ENCODE measurements at regions not wholly inside any gene's neighbourhood (a gene's known extent, or its start where the extent isn't known, plus 50 kb on each side); places are given as distances from the start of the nearest gene placed in this dataset.
"Not testable (repeated sequence)": the region's sequence is repeated elsewhere in the genome, so short reads cannot be mapped to it uniquely, and the experiment has no call there.

GRCh38 chr10:3971713-3972112, 186.7 kb upstream of the KLF6 start:
- no peak for DNase-seq

- no peak for DNase-seq
Observed at GRCh38 chr10:3969876-3970666, 185.1 kb upstream of the KLF6 start.

DNA sequence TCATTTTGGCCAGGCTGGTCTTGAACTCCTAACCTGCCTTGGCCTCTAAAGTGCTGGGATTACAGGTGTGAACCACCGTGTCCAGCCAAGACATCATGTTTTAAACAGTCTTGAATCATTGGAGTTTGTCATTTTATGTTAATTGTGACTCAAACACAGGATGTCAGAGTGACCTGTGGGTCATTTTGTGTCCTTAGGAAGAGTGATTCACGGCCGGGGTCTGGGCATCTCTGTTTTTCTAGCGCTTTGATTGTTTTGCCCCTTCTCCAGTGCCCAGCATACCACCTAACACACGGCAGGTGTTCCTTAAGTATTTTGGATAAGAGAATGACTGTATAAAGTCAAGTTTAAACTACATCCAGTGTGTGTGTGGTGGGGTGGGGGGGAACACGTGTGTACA, 183.7 kb upstream of the KLF6 start:
- no peak for DNase-seq

DNA sequence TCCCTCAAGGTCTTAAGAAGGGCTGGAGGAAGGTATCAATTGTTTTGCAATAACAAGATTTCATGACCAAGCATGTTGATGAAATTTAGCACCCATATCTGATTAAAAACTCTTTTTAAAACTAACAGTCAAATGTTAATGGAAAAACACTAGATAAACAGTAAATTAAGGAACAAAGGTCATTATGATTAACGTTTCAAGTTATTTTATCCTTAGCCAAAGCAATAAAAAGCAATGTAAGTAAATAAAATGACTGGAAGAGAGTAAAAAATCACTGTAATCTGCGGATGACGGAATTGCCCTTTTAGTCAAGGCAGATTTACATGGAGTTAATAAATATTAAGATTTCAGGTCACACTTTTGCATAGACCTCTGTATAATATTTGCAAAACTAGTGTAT, 179.5 kb upstream of the KLF6 start:
- no peak for DNase-seq

DNA sequence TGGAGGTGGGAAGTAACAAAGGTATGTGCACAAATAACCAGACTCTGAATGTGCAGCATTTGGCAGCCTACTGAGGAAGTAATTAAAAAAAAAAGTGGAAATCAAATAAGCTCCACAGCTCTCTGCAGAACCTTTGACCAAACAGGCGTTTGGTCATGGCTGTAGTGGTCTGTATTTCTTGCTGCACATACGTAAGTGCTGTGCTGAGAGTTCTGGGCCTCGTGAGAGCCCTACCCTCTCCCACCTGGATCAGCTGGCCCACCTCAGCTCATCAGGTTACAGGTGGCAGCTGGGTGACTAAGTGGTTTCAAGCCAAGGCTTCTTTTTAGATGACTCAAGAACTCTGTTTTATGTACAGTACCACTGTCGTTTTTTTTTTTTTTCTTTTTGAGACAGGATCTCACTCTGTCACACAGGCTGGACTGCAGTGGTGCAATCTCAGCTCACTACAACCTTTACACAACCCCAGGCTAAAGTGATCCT, 178.2 kb upstream of the KLF6 start:
- DNase-seq = no peak

- peak in 1 of 2 experiments; percentile 40 for DNase-seq
Observed at GRCh38 chr10:3961082-3961481, 176.1 kb upstream of the KLF6 start.

DNA sequence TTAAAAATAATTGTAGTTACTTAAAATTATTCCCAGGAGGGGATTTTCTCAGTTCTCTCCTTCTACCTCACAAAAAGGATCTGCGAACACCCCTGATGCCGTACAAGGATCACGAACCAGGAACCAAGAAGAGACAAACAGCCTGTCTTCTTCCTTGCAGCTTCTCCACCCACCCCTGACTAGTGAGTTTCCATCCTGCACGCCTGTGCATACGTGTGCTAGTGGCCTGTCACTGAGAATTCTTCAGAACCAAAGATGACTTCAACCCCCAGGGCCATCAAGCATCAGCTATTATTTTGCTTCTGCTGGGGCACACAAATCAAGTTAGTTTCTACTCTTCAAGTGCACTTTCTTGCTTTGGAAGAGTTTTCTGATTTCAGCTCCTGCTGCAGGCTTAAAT, 175.5 kb upstream of the KLF6 start:
- DNase-seq = no peak

DNA sequence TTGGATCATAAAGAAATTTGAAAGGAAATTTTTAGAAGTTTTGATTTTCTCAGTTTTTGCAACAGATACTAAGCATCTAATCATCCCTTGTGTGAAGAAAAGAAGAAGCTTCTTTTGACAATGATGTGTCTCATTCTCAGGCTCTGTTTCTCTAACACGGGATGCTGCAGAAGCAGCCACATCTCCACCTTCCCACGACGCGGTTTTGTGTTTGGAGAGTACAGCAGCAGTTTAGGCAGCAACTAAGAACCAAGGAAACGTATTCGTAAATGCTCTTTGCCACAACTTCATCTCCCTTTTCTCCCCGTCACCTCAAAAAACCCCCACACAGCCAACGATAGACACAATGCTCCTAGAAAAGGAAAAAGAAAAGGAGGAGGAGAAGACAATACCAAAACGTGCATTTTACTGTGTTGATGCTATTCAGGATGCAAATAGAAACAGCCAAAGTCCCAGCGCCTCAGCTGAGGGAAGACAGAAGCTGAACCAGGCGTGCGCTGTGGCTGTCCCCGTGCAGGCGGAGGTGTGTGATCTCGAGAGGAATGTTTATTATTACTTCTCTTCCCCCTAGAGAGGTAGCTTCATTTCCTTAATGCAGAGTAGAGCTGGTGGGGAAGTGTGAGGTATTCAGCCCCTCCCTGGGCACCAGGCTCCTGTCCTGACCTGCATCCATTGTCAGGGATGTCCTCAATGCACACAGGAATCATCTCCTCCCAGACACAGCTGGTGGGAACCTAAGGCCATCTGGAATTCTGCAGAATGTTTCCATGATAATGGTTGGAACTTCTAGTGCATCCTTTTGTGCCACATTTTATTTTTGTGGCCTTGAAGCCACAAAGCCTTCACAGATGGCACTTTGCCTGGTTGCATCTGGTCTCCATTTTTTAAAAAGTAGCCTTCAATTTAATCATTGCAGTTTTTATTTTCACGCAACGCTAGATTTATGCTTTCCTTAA, 174.6 kb upstream of the KLF6 start:
- DNase-seq = no peak

- no peak for DNase-seq
Observed at GRCh38 chr10:3958472-3958996, 173.5 kb upstream of the KLF6 start.

DNA sequence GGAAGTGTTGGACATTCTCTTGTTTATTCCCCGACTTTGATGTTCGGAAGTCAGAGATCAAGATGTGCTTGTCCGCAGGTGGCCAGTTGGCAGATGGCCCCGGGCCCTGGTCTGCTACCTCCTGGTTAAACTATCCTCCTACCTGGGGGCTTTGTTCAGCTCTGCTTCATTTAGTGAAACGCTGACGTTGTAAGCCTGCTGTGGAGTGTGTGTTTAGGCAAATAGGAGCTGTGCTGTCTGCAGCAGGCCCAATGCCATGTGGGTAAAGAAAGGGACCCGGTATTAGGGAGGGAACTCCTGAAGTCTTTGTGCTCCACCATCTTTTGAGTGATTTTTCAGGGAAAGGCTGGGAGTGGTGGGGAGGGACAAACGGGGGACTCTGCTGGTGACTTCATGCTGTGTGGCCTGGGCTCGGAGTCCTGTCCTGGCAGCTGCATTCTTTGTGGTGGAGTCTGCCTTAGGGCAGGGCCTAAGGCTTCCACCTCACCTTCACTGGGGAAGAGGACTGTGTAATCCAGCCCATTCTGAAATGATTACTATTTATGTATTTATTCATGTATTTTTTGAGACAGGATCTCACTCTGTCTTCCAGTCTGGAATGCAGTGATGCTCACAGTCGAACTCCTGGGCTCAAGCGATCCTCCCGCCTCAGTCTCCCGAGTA, 171.1 kb upstream of the KLF6 start:
- DNase-seq = no peak

DNA sequence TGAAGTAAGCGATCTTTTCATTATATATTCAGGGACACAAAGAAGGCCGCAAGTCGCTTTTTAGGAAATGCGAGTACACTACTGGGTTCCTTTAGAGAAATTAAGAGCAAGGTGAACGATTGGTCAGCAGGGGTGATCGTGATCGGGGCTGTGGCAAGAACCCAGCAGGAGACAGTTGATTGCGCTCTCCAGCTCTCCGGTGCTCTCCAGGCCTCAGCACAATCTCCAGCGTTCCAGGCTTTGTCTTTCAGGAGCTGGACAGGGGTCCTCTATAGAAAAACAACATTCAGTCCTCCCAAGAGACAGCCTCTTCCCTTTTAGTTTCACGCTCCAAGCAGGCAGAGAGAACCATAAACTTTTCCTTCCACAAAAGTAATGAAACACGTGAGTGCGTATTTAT, 170.5 kb upstream of the KLF6 start:
- DNase-seq = no peak

- DNase-seq = no peak
Observed at GRCh38 chr10:3954615-3955014, 169.6 kb upstream of the KLF6 start.

GRCh38 chr10:3954007-3954406, 169.0 kb upstream of the KLF6 start:
- DNase-seq = not testable (repeated sequence)

DNA sequence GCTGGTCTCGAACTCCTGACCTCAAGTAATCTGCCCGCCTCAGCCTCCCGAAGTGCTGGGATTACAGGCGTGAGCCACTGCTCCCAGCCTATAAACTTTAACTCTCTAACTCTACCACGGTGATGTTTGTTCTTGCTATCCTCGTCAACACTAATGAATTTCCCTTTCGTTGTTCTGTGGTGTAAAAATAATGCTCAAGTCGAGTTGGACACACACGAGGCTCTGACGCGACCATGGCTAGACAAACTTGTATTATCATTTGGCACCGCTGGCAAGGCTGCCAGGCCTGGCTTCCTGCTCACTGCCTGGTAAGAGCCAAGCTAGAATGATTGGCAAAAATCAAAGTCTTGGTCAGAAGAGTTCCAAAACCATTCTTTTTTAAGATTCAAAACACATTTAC, 167.0 kb upstream of the KLF6 start:
- no peak for DNase-seq

- DNase-seq = no peak
Observed at GRCh38 chr10:3950676-3951275, 165.8 kb upstream of the KLF6 start.

GRCh38 chr10:3949711-3950110, 164.7 kb upstream of the KLF6 start:
- no peak for DNase-seq

- DNase-seq = peak; percentile 30 to 71
Observed at GRCh38 chr10:3948843-3949242, 163.8 kb upstream of the KLF6 start.

DNA sequence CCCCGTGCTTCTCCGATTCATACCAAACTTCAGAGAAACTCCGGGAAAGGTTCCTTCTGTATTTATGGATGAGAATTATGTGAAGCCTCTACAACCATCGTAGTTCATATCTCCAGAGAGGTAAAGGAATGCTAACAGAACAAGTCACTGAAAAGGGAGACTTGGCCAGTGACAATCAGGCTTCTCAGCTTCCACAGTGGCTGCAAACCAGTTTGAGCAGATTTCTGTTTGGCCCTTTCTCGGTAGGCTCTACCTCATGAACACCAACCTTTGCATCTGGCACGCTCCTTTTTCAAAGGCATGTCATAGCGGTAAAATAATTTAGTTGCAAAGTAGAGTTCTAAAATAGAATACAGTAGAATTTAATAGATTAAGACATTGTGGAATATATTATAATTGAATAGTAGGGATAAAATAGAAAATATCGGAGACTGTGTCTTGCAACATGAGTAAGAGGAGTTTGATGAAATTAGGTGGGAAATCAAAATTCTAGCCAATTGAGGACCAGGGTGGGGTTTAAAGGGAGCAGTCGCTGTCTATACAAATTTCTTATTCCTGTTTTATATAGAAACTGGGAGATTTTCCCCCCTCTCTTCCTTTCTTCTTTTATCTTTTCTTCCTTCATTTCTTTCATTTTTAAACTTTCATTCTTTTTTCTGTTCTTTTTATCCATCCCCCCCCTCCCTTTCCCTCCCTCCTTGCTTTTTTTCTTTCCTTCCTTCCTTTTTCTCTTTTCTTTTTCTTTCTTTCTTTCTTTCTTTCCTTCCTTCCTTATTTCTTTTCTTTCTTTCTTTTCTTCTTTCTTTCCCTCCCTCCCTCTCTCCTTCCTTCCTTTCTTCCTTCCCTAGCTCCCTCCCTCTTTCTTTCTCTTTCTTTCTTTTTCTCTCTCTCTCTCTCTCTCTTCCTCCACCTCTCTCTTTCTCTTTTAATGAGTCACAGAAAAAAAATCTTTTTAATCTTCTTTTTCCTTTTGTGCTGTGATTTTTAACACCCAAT, 161.5 kb upstream of the KLF6 start:
- DNase-seq = no peak

- DNase-seq = no peak
Observed at GRCh38 chr10:3945026-3945425, 160.0 kb upstream of the KLF6 start.

DNA sequence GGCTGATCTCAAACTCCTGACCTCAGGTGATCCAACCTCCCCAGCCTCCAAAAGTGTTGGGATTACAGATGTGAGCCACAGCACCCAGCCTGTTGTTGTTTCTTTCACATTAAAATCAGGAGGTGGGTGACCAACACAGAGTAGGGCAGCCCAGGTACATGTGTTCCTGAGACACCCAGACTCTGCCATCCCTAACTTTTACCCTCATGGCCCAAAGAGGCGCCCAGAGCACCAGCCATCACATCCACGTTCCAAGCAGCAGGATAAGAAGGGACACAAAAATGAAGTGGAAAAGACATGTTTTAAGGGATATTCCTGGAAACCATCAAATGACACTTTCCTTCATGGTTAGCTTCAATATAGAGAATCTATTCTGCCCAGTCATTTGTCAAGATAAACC, 159.6 kb upstream of the KLF6 start:
- no peak for DNase-seq

DNA sequence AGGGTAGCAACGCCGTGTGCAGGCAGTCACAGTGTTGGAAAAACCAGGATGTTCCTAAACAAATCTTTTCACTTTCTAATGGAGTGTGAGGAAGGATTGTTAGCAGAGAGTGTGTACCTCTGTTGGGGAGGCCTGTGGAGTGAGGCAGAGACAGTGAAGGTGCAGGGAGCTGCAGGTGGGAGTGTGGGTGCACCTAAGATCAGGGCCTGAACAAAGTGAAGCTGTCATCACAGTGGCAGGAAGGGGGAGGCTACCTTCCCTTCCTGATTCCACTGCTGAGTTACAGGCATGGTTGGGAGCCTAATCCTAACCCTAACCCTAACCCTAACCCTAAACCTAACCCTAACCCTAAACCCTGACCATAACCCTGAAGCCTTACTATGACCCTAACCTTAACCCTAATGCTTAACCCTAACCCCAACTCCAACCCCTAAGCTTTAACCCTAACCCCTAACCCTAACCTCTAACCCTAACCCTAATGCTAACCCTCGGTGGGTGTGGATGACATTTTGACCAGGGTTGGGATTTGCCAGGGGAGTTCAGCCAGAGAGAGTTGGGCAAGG, 158.8 kb upstream of the KLF6 start:
- no peak for DNase-seq
